NCI-H446 treated with DMSO at 0.1 percent for 48 hours (cell line): ENCODE measurements at regions not wholly inside any gene's neighbourhood (a gene's known extent, or its start where the extent isn't known, plus 50 kb on each side); places are given as distances from the start of the nearest gene placed in this dataset.

Source experiments
- DNase-seq: peaks from one replicate; lab custom pipeline; 2025; lab: John Stamatoyannopoulos, UW

DNA sequence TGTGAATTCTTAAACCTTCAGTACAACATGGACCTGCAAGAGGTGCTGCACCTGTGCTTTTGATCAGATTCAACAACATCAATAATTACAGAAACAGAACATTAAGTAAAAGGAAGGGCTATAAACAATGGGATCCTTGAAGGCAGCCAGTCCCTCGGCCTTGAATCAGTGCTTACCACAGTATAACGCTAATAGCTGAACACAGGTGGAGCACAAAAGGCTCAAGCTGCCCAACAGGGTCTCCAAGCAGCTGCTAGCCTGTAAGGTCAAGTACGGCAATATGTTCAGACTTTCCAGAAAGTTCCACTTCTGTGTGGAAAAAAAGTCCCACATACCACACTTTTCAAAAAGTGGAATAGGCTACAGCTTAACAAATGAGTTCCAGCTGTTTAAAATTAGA is 61.9 kb upstream of the ITGA1 start:
- no peak for DNase-seq

DNA sequence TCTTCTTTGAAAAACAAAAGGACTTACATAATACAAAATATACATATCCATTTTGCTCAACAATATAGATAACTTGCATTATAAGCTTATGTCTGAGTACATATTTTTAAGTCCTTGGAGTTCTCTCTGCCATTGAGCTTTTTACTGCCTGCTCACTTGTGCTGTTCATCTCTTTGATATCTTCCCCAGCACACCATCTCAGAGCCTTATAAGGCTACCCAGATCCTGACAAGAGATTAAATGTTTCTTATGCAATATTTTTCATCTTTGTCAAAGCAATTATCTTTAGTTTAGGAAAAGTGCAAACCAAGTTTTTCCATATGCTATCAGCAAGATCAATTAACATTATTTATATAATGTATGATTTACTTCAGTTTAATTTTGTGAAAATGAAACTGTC is 60.7 kb upstream of the ITGA1 start:
- DNase-seq: no peak

DNA sequence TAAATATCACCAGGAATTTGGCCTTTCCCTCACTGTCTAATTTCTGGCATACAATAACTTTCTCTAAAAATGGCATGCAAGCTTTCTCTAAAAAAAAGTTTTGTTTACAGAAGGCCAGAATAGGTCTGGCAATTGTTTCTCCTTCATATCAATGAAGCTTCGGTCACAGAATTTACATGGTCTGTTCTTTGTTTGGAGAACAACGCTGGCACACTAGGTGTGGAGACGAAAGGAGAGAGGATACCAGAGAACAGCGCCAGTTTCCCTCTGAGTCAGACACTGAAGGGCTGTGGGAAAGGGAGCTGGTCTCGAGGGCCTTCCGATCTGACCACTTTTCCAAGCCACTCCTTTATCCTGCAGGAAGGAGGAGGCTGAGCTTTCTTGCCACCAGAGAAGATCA is 60.1 kb upstream of the ITGA1 start:
- DNase-seq: no peak

- DNase-seq: no peak
Observed at GRCh38 chr5:52728224-52728623, 59.5 kb upstream of the ITGA1 start.

DNA sequence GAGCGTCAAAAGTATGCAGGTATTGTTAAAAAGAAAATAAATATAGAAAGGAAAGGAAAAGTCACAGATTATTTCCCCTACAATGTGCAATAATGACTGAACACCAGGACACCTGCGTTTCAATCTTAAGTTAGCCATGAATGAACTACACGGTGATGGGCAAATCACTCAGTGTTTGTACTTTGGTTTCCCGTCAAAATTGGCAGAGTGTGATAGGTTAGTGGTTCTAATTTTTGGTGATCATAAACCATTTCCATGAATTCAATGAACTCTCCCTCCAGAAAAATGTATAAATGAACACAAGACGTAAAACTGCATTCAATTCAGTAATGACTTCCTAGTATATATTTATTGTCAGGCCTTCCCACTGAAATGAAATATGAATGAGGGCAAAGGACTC is 59.0 kb upstream of the ITGA1 start:
- DNase-seq: no peak

DNA sequence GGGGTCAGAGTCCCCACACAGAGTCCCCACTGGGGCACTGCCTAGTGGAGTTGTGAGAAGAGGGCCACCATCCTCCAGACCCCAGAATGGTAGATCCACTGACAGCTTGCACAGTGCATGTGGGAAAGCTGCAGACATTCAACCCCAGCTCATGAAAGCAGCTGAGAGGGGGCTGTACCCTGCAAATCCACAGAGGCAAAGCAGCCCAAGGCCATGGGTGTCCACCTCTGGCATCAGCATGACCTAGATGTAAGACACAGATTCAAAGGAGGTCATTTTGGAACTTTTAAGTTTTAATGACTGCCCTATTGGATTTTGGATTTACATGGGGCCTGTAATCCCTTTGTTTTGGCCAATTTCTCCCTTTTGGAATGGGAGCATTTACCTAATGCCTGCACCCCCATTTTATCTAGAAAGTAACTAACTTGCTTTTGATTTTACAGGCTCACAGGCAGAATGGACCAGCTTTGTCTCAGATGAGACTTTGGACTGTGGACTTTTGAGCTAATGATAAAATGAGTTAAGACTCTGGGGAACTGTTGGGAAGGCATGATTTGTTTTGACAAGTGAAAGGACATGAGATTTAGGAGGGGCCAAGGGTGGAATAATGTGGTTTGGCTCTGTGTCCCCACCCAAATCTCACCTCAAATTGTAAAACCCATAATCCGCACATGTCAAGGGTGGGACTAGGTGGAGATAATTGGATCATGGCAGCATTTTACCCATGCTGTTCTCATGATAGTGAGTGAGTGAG is 56.3 kb upstream of the ITGA1 start:
- DNase-seq: no peak

GRCh38 chr5:52734557-52734956 is 53.2 kb upstream of the ITGA1 start:
- DNase-seq: no peak

DNA sequence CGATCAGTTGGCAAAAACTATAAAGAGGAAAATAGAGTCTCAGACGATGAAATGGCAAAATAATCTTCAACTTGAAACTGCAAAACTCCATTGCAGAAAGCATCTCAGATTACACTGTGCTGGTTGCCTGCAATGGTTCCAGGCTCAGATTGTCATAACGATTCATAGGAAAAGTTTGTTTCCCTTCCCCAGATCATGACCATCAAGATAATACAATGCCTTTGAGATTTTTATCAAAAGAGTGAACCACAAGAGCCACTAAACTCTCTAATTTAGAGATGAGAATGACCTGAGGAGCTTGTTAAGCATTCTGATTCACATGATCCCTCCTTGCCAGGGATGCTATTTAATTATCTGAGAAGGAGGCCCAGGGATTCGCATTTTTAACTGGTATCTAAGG is 52.6 kb upstream of the ITGA1 start:
- DNase-seq: no peak
